Left kidney (tissue), 1 donor: ENCODE measurements at regions not wholly inside any gene's neighbourhood (a gene's known extent, or its start where the extent isn't known, plus 50 kb on each side); places are given as distances from the start of the nearest gene placed in this dataset.
A peak's percentile ranks its signal among the peaks of the same experiment; 100 is the strongest.

Source experiments
- DNase-seq: peaks from one replicate; pipeline ENCODE4 v3.0.0-alpha.2; 2013

DNA sequence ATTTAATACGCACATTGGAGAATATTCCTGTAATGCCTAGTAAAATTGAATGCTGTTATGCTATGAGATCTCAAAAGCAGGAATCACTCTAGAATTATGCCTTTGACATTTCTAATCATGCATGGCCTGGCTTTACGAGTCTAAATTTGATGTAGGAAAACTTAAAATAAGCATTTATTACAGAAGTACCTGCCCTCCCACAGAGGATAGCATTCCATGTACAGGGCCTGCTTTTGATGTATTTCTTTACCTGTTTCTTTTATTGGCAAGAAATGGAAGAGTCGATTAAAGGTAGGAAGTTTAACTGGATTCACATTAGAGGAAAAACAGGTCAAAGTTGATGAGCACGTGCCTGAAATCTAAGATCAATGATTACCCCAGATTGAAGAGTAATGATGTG is 219.5 kb downstream of the PCDH7 start:
- DNase-seq = no peak

DNA sequence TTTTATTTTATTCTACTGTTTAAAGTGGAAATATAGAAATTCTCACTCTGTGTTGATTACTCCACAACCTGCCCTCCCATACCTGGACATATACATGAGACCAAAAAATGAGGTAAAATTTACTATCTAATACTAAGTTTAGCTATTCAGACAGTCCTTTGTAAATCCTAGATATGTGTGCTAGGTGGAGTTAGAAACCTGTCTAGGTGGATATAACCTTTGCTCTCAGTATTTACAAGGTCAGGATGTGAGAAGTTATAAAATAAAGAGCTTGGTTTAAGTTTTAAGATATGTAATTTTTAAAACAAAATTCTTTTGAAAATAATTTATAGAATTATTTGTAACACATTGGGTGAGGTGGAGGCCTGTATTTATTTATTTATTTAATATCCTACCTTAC is 221.5 kb downstream of the PCDH7 start:
- no peak for DNase-seq

DNA sequence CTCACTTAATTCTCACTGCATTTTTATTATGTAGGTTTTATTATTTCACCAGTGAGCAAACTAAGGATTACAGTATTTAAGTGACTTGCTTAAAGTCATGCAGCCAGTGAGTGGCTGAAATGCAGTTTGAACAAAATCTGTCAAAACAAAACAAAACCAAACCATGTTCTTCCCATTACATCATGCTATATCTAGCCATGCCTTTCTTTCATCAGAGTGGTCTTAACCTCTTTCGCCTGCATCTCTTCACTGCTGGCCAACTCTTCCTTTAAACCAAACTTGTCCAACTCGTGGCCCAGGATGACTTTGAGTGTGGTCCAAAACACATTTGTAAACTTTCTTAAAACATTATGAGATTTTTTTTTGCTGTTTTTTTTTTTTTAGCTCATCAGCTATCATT is 223.2 kb downstream of the PCDH7 start:
- no peak for DNase-seq

DNA sequence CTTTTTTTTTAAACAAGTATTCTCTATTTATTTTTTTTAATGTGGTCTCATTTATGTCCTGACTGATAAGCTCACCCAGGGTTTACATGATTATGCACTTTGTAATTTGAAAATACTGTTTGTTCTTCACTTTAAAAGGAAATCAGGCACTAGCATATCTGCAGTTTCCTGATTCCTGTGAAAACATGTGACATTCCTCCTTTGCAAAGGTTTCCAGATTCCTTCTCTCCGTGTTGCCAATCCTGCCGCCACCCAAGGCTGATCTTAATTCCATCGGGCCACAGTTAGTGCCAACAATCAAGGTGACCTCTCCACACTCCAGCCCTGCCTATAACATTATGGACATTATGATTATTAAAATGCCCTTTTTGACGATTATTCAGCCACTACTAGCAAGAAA is 225.4 kb downstream of the PCDH7 start:
- DNase-seq = no peak

DNA sequence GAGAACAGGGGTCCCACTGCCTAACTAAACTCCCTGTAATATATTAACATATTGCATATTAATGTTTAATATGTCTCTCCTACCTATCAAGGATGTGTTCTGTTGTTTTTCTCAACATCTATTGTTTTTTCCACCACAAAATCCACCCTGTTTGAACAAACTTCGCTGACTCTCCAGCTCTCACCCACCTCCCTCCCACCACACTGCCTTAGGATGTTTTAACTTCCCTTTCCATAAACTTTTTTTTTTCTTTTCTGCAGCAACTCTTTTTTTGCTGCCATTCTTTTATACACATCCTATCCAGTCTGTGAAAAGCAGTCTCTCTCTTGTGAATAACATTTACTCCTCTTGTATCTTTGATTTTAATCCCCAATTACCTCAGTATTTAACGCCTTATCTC is 226.1 kb downstream of the PCDH7 start:
- DNase-seq = no peak

DNA sequence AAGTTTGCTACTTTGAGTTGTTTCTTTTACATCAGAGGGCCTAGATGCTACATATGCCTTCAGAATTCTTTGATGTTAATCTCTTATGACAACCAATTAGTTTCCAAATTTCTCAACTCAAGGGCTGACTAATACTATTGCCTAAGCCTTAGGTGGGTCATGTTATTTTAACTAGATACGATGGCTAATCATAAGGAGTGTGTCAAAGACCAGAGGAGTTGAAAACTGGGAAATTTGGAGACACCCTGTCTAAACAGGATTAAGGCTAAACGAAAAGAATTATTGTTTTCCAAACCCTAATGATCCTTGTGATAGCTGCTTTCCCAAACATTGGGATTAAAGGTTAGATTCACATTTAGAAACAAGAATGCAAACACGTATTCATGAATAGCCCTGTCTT is 228.5 kb downstream of the PCDH7 start:
- DNase-seq = no peak

DNA sequence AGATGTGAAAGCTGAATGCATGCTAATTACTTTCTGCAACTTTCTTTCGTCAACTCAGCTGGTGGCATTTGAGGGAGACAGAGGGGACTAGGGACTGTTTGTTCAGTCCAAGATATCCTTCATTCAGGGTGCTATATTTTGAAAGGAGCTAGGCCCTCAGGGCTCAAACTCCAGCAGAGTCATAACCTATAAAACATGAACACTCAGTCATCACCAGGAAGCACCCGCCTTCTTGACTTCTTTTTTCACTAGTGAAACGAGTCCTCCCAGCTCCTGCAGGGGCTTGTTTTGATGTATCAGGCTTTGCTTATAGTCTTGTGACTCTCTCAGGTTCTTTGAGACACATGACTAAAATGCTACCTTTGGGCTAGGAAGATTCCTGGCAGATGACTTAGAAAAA is 230.6 kb downstream of the PCDH7 start:
- DNase-seq = no peak

DNA sequence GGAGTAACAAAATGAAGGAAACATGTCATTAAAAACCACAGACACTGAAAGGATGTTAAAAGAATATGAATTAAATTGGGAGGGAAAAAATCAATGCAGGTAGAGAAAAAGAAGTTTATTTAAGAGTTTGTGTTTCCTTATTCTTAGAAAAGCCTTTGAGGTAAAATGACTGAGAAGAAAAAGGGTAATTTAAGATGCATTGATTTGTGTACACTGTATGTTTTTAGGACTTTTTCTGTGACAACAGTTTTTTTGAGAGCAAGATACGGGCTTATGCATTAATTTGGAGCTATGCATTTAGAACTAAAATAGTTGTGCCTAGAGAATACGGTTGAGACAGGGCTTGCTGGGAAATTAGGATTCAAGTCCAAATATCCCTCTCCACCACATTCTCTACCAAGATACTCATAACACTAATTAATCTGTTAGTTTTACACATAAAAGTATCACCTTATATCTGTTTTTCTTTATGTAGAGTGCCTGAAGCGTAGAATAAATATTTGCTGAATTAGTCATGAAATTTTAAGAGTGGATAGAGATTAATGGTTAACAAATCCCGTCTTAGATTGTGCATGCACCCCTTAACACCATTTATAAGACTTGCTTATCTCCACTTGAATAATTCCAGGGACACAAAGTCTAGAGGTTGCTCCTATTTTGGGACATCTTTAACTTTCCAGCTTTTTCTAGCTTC is 232.5 kb downstream of the PCDH7 start:
- no peak for DNase-seq

DNA sequence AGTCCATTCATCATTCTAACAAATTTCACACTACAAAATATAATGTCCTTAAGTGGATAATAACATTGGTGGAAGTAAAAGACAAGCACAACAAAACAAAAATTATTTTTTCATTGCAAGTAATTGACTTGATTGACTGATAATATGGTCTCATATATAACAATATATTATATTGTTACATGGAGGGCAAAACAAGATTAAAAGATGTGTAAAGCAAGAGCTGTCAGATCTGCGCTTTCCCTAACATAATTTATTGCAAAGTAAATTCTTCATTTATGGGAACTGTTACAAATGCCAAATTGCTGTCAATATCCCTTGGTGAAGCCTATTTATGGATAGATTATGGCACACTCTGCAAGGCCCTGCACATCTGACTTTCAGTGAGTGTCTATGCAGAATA is 233.6 kb downstream of the PCDH7 start:
- no peak for DNase-seq

DNA sequence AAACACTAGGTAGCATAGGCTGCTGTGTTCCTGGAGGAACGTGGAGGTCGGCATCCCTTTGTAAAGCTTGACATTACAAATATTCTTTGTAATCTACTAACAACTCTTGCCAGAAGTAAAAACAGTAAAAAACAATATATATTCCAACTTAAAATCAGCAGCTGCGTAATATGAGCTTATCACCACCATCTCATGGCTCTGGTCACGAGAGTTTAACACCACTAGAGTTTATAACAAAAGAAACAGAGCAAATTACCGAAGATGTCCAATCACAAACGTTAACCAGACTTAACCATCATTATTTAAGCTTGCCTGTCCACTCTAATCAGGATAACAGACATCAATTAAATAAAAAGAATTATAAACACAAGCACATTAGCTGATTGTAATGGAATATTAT is 236.7 kb downstream of the PCDH7 start:
- no peak for DNase-seq

DNA sequence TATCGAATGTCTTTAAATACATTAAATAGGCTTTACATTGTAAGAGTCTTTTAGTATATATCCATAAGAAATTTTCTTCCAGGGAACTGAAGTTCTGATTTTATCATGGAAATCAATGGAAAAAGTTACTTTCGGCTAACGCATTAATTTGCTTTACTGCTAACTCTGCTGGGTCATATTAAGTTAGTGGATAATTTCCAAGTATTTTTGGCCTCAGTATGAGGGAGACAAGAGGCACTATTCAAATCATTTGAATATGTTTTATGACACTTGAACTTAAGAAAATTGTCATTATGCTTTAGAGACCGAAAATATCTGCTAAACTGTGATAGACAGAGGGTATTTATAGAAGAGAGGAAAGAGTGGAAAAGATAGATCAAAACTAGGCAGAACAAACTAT is 237.5 kb downstream of the PCDH7 start:
- no peak for DNase-seq

DNA sequence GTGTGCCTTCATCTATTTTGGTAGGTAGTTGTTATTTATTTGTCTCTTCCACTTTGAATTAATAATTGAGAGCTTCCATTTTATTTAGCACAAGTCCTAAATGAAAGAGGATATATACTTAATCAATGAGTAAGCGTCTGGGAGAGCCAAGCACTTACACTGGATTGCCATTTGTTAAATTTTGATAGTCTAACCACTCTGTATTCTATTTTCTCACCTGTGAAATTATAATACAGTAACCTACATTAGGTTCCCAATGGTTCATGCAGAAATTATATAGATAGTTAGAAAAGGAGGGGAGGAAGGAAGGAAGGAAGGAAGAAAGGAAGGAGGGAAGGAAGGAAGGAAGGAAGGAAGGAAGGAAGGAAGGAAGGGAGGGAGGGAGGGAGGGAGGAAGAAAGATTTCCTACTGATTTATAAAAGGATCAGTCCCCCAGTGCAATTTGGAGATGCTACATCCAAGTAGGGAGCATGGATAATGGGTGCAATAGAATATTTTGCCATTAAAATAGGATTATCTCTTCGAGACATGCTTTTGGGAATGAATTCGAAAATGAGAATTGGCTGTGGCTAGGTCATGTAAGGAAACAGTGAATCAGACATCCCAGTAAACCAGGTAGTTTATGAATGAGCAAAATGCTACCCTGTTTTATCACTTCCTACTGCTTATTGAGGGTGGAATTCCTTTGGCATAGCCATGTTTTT is 239.8 kb downstream of the PCDH7 start:
- no peak for DNase-seq

DNA sequence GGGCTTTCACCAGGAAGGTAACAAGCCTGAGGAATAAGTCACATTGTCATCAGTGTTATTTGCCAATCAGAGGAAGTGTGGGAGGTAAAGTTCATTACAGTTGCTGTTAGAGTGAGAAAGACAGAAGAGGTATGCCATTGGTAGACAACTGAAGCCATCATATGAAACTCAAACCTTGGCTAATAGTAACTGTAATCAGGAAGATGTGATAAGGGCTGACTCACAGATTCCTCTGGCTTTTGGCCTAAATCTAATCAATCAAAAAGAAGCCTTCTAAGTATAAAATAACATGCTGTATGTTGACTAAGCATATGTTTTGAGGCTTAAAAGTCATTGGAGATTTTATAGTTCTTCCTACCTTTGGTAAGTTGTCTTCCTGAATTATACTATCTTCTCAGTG is 242.8 kb downstream of the PCDH7 start:
- no peak for DNase-seq

DNA sequence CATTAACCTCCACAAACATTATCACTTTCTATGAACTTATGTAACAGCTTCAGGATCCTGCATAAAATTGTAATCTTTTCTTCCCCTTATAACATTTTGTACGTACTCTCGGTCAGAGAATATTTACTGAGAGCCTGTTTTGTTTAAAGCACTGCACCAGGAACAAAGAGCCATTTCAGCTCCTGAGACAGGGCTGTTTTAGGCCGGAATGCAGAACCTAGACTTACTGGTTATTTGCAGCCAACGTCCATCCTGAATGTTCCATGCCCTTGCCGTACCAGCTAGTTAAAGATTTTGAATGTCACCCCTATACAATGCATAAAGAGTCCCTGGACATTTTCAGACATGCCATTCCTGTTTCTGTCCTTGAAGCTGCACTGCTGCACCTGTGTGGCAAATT is 248.8 kb downstream of the PCDH7 start:
- DNase-seq = no peak

DNA sequence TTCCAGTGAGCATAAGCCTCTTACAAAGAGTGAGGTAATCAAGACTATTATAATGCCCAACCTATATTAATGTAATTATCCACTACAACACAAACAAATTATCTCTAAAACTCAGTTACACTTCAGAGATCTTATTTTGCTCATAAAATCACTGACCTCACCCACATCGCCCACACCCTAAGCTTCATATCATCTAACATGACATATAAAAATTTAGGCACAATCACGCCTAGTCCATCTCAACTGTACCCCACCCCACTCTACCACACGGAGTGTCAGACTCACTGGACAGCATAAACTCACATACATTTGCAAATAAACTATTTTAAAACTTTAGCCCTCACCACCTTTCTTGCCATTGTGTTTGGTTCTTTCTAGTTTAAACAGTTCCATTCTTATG is 252.4 kb downstream of the PCDH7 start:
- no peak for DNase-seq

DNA sequence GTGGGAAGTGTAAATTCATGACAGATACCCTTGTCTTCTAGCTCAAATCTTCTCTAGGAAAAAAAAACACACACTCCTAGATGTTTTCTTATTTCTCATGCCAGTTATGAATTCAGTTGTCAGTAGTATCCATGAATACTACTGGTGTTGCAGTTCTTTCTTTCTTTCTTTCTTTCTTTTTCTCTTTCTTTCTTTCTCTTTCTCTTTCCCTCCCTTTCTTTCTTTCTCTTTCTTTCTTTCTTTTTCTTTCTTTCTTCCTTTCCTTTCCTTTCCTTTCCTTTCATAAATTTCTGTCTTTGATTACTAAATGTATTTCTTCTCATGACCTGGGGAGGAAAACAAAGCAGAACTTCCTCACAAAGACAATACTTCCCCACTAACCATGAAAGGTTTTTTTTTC is 253.8 kb downstream of the PCDH7 start:
- no peak for DNase-seq

DNA sequence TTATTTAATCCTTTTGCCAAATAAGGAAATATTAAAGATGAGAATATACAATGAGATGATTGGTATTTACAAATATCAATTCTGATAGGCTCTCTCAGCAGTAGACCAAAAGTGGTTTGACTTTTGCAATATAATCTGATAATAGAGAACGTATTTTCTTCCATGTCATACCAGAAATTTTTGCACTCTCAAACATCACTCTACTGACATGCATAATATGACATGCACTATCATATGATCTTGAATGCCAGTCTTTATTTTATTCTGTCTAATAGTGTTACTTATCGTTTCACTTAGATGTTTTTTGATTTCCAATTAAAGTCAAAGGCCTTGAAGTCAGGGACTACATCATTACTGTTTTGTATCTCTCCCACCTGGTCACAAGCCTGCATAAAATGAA is 259.2 kb downstream of the PCDH7 start:
- no peak for DNase-seq

DNA sequence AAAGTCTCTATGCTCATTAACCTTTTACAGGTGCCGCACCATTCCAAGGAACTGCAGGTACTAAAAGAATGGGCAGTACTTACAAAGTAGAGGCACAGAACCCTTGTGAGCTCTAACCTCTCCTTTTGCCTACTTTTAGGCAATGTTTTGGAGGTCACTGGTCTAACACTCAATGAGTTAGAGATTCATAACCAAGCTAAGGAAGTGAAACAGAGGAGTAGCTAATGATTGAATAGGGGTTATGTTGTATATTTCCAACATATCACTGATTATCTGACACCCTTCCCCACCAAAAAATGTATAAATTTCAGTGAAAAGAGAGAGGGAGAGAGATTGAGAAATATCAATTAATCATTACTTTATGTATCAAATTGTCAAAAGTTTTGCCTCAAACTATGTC is 269.3 kb downstream of the PCDH7 start:
- no peak for DNase-seq

DNA sequence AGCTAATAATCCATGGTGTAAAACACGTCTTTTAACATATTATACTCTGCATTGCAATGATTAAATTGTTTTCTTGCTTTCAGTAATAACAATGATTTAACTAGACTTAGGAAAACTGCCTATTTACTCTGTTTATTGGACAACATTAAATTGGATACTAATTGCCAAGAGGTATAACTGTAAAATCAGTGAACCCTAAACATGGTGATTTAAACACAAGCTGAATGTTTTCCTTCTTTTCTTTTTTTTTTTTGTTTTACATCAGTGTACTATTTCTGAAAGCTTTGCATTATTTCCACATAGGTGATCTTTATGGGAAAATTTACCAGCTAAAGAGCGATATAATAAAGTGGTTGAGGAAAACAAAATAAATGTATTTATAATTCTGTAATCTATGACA is 276.7 kb downstream of the PCDH7 start:
- peak; percentile 7 for DNase-seq

DNA sequence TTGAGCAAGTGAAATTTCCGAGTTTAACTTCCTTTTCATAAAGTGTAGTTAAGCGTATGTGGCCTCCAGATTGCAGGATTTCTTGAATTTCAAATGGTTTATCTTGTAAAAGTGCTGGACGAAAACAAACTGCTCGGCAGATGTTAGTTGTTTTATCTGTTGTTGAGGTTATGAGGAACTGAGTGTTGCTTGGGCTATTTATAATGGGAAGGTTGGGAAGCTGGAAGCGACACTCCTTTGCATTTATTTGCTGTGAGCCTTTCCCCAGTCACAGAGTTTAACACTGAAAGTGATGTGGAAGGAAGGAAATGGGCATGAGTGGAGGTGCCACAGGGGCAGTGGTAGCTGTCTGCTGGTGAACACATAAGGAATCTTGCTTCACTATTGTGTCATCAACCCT is 284.9 kb downstream of the PCDH7 start:
- DNase-seq = no peak

DNA sequence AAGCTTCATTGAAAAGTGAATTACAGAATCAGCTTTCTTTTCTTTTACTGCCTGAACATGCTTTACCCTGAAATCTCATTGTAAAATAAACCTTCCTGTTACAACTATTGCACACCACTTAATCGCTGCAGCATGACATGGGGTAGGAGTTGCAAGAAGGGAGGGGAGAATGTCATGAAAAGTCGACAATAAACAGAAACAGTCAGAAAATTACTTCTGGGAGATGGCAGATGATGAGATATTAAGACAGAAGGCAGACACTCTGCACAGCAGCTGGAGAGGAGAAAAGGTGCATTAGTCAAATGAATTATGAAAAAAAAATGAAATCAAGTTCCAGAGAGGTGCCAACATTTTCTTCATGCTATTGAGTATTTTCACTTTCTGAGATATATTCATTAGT is 287.7 kb downstream of the PCDH7 start:
- DNase-seq = no peak

DNA sequence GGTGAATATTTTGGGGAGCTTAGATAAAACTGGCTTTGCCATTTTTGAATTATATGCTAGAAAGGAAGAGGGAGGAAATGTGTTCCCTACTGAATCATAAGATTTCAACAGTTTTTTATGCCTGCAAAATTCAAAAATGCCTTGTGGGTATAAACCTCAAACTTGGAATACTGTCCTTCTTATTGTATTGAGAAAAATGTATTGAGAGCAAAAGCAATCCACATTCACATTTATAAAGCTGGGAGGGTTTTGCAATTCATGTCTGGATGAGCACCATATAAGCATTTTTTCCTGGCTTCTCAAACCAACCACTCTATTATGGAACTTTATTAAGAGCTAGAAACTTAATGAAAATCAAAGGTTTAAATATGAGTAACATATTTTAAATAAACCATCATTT is 289.8 kb downstream of the PCDH7 start:
- DNase-seq = no peak

DNA sequence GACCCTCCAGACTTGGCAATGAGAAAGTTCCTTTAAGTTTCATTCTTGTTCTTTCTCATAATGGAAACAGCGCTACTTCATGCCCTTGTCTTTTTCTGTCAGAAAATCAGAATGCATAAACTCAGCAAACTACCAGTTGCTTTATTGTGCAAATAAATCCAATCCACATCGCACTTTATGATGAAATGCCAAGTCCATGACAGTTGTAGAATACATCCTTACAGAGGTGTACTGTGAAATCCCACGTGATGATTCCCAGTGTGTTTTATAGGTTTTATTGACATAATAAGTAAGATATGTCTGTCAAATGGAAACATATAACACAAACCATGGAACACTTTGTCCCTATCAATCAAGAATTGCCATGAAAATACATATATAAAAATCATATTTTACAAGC is 295.0 kb downstream of the PCDH7 start:
- DNase-seq = no peak

DNA sequence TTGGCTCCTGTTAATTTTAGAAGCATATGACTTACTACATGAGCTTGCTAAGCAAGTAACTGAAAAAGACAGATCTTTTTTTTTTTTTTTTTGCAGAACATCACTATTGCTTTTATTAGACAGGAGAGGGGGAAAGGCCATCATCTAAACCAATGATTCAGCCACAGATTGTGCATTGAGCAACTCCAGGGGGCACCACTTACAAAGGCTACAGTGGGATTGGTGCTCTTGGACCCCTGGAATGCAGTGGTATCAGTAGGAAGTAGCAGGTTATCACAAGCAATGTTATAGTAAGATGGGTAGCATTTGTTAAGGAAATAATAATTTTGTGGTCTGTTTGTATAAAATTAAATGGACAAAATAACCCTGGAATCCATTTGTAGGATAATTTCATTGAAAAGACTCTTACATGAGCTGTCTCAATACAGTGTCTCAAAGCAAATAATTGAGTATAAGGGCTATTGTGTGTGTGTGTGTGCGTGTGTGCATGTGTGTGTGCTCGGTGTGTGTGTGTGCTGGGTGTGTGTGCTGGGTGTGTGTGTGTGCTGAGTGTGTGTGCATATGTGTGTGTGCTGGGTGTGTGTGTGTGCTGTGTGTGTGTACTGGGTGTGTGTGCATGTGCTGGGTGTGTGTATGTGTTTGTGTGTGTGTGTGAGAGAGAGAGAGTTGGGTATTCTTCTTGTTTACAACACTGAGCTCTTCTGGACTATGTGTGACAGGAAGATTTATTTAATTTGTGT is 296.3 kb downstream of the PCDH7 start:
- DNase-seq = no peak
